NCI-H526 (cell line): ENCODE measurements at regions not wholly inside any gene's neighbourhood (a gene's known extent, or its start where the extent isn't known, plus 50 kb on each side); places are given as distances from the start of the nearest gene placed in this dataset.

Experiments used
- DNase-seq, 2 experiments: peaks; one replicate each; lab custom pipeline; 2025; lab: John Stamatoyannopoulos, UW

- no peak for DNase-seq
These were observed 53.7 kb upstream of the IRX4 start for GRCh38 chr5:1936413-1936812.

- DNase-seq, result no peak
These were observed 52.2 kb upstream of the IRX4 start for GRCh38 chr5:1934801-1935429.

- DNase-seq, result no peak
These were observed 51.3 kb upstream of the IRX4 start for GRCh38 chr5:1934056-1934394.

GRCh38 chr5:1933364-1934055, 50.8 kb upstream of the IRX4 start:
- no peak for DNase-seq
